Smooth muscle cell of the brain vasculature (primary cell): ENCODE measurements at regions not wholly inside any gene's neighbourhood (a gene's known extent, or its start where the extent isn't known, plus 50 kb on each side); places are given as distances from the start of the nearest gene placed in this dataset.
"Not testable (repeated sequence)": the region's sequence is repeated elsewhere in the genome, so short reads cannot be mapped to it uniquely, and the experiment has no call there.

ENCODE experiments used
- DNase-seq: peaks from one replicate; pipeline ENCODE4 v3.0.0-alpha.2; 2012; ENCODE audit warnings: low read depth, low spot score

DNA sequence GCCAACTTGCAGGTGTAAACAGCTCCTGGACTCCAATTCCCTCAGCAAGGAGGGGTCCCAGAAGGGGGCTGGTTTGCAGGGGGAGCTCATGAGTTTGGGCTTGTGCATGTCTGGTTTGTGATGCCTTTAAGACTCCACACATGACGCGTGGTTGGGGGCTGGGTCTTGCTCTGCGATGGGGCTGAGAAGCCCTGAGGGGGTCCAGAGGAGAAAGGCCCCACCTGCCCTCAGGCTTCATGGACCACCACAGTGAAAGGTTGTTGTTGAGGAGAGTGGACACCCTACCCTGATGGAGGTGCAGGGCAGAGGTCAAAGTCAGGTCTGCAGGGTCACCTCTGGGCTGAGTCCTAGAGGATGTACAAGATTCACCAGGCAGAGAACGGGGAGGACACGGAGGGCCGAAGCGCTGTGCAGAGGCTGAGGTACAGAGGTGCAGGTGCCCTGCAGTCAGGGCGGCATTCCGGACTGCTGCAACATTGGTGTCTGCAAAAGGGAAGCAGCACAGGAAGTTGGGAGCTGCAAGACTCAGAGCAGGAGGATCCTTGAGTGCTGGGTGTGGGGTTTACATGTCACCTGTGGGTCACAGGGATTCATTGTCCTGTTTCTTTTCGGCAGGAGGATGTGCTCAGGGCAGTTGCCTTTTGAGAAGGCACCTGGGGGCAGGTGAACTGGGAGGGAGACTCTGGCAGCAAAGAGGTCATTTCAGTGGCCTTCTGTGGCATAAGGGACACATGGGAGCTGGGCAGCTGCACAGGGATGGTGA, 399.4 kb downstream of the PTPRU start:
- no peak for DNase-seq

- DNase-seq, result no peak
These were observed 398.5 kb downstream of the PTPRU start for GRCh38 chr1:29634746-29635335.

GRCh38 chr1:29634324-29634723, 398.0 kb downstream of the PTPRU start:
- no peak for DNase-seq

DNA sequence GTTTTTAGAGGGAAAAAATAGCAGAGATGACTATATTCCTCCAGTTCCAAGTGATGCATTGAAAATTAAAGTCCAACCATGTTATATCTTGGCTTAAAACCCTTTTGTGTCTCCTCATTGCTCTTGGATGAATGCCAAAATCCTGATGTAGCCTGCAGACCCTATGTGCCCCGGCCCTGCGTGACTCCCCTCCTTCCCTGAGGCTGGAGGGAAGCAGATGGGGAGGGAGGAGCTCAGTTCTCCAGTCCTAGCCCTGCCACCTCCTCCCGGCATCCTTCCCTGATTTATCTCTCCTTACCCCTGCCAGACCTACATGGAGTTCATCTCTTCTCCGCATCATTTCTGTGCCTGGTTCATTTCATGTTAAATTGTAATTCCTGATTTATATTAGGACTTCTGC, 397.4 kb downstream of the PTPRU start:
- no peak for DNase-seq

GRCh38 chr1:29632806-29633615, 396.7 kb downstream of the PTPRU start:
- DNase-seq, result no peak

DNA sequence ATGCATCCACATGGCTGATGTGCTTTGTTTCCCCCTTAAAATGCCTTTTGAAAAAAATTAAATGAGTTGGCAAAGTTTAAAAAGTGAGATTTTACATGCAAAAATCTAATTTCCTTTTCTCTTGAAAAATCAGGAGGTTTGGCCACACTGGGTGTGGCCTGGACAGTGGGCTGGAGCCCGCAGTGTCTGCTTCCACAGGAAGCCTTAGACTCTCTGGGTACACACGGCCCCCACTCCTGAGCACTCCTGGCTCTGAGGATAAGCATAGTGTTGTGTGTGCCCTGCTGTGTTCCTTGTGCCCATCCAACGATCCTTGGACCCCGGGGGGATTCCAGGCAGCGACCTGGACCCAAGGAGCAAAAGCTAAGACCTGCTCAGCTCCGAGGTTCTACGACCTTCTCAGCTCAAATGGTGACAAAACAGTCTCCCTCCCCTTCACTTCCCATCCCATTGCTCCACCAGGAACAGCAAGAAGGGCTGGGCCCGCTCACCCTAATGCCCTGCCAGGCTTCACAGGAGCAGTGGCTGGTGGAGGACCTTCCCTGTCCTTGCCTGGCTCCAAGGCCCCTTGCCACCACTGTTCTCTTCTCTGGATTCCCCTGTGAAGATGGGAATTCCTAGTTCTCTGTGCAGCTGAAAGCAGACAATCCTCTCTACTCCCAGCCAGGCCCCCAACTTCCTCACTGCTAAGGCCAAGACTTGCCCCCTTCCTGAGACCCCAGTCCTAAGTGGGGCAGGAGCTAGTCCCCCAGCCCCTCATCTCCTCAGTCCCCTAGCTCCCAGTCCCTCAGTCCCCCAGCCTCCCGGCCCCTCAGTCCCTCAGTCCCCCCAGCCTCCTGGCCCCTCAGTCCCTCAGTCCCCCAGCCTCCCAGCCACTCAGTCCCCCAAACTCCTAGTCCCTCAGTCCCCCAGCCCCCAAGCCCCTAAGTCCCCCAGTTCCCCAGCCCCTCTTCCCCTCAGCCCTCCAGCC, 395.8 kb downstream of the PTPRU start:
- no peak for DNase-seq

GRCh38 chr1:29631361-29631760, 395.0 kb downstream of the PTPRU start:
- DNase-seq, result no peak

DNA sequence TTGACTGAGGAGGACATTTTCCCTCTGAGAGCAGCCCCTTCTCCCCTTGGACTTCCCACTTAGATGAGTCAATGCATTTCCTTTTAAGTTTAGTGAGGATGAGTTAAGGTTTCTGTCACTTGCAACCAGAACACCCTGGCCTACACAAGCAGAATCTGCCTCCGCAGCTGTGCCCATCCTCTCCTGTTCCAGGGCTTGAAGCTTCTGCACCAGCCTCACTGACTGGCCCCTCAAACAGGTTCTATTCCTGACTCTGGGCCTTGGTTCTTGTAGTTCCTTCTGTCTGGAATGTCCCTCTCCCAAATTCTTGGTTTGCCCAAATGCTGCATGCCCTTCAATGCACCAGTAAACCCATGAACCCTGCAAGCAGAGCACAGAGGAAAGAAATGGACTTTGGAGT, 394.4 kb downstream of the PTPRU start:
- no peak for DNase-seq

GRCh38 chr1:29629814-29630516, 393.6 kb downstream of the PTPRU start:
- no peak for DNase-seq

GRCh38 chr1:29629401-29629800, 393.1 kb downstream of the PTPRU start:
- DNase-seq, result no peak

DNA sequence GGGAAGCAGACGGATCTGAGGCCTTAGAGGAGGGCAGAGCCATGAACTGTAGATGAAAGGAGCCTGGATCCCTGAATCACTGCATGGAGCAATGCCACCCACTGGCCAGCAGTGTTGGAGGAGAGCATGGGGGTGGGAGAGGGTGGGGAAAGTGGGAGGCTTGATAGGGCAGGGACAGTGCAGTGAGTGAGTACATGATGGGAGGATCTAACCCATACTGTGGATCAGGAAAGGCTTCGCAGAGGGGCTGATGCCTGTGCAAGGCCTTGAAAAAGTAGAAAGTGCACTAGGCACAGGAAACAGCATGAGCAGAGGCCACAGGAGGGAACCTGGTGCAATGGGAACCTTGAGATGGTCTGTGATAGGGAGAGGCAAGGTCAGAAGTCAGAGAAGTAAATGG, 391.9 kb downstream of the PTPRU start:
- DNase-seq, result no peak

DNA sequence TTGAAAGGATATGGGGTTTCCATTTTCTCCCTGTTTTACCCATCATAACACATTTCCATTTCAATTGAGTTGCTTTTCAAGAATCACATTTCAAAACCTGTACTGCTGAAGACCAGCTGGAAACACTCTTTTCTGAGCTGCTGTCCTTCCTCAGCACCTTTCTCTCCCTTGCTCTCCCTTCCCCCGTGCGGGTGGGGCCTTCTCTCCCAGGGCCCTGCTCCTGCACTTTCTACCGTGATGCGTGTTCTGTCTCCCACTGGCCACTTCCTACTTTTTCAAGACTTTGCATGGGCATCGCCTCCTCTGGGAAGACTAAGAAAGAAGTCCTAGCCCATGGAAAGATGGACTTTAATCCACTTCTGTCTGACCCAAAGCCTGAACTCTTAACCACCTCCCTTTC, 390.4 kb downstream of the PTPRU start:
- no peak for DNase-seq

DNA sequence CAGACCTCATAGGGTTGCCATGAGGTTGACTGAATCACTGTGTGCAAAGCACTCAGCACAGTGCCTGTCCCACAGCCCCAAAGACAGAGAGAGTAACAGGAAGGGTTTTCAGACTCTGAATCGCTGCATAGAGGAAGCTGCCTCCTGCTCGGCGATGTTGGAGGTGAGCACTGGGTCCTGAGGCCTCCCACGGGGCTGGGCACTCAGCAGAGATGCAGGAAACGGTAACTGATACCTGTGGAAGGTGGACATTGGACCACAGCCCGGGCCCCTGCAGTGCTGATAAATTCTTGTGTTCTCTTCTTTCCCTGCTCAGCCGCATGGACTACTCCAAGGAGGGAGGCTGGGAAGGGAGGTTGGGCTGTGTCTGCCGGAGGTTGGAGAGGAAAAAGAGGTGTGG, 389.7 kb downstream of the PTPRU start:
- DNase-seq, result no peak

- DNase-seq, result no peak
These were observed 388.7 kb downstream of the PTPRU start for GRCh38 chr1:29625084-29625420.

- no peak for DNase-seq
These were observed 388.2 kb downstream of the PTPRU start for GRCh38 chr1:29624320-29625083.

GRCh38 chr1:29623501-29623900, 387.2 kb downstream of the PTPRU start:
- no peak for DNase-seq

- DNase-seq, result no peak
These were observed 385.6 kb downstream of the PTPRU start for GRCh38 chr1:29621826-29622435.

DNA sequence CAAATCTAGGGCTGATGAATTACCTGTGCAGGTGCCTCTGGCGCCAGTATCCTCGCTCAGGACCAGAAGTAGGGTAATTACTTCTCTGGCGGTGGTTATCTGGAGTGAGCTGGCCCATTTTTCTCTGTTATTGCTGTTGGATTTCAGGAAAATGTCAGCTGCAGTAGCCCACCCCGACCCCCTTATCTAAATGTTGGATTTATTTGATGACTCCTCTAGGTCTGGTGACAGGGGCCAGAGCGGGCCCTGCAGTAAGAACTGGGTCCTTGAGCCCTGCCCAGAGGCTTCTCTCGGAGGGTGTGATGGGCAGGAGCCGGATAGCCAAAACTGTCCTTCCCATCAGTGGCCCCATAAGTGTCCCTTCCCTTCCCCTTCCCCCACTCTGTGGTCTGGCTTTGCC, 384.3 kb downstream of the PTPRU start:
- no peak for DNase-seq

GRCh38 chr1:29607236-29607635, 370.9 kb downstream of the PTPRU start:
- no peak for DNase-seq

DNA sequence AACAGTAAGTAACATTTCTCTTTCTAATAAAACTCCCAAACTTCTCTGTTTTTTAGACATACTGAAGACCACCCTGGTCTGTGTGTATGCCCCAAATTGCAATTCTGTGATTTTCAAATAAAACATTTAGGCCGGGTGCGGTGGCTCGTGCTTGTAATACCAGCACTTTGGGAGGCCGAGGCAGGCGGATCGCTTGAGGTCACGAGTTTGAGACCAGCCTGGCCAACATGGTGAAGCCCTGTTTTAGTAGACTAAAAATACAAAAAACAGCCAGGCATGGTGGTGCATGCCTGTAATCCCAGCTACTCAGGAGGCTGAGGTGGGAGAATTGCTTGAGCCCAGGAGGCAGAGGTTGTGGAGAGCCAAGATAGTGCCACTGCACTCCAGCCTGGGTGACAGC, 368.5 kb downstream of the PTPRU start:
- DNase-seq, result not testable (repeated sequence)
